Fibroblast of lung (primary cell): ENCODE measurements at regions not wholly inside any gene's neighbourhood (a gene's known extent, or its start where the extent isn't known, plus 50 kb on each side); places are given as distances from the start of the nearest gene placed in this dataset.

Source experiments
- DNase-seq, 2 donors: peaks; one replicate each; pipeline versions ENCODE4 v3.0.0 to v3.0.0-alpha.2; 2010; ENCODE audit warnings: low read depth in 2 of 2
- H2AFZ ChIP-seq: 2 replicates; pipeline ENCODE4 v1.5.1; 2012; ENCODE audit warnings: low read length, control low read depth, inconsistent platforms
- H3K27ac ChIP-seq: 2 replicates; pipeline ENCODE4 v1.5.1; 2011; ENCODE audit warnings: low read length, control low read depth; ENCODE audit not compliant: insufficient read depth
- H3K27me3 ChIP-seq: 2 replicates; pipeline ENCODE4 v1.5.1; 2011; ENCODE audit warnings: mild to moderate bottlenecking, low read length; ENCODE audit not compliant: control insufficient read depth, insufficient read depth
- H3K36me3 ChIP-seq: 2 replicates; pipeline ENCODE4 v1.5.1; 2011; ENCODE audit warnings: low read length; ENCODE audit not compliant: control insufficient read depth, insufficient read depth
- H3K4me1 ChIP-seq: 2 replicates; pipeline ENCODE4 v1.5.1; 2011; ENCODE audit warnings: low read length; ENCODE audit not compliant: control insufficient read depth, insufficient read depth; ENCODE audit errors: extremely low read depth
- H3K4me2 ChIP-seq: 2 replicates; pipeline ENCODE4 v1.5.1; 2011; ENCODE audit warnings: low read length, control low read depth; ENCODE audit not compliant: insufficient read depth; ENCODE audit errors: extremely low read depth
- H3K4me3 ChIP-seq, 4 experiments: fragments of 200-600 bp in 1 of 4; sonication (generic) in 1 of 4; replicated peaks in 1 of 4; 2 replicates each; pipeline ENCODE4 v1.5.1; 2011 to 2016; ENCODE audit warnings: low read length in 4 of 4, low read depth in 3 of 4, mild to moderate bottlenecking in 3 of 4, control low read depth in 2 of 4, inconsistent platforms in 1 of 4, mixed read lengths in 1 of 4; ENCODE audit not compliant: insufficient read depth in 1 of 4; ENCODE audit errors: control extremely low read depth in 1 of 4
- H3K79me2 ChIP-seq: 2 replicates; pipeline ENCODE4 v1.5.1; 2012; ENCODE audit warnings: mild to moderate bottlenecking, low read length, inconsistent platforms; ENCODE audit not compliant: control insufficient read depth, insufficient read depth
- H3K9ac ChIP-seq: 2 replicates; pipeline ENCODE4 v1.5.1; 2011; ENCODE audit warnings: mild to moderate bottlenecking, low read length, control low read depth; ENCODE audit not compliant: insufficient read depth
- H3K9me3 ChIP-seq: 2 replicates; pipeline ENCODE4 v1.5.1; 2012; ENCODE audit warnings: low read depth, low read length; ENCODE audit not compliant: control insufficient read depth, insufficient read depth
- H4K20me1 ChIP-seq: 2 replicates; pipeline ENCODE4 v1.5.1; 2011; ENCODE audit warnings: low read length; ENCODE audit not compliant: control insufficient read depth, insufficient read depth; ENCODE audit errors: extremely low read depth
- EZH2 ChIP-seq: IDR thresholded peaks from 2 replicates; pipeline ENCODE4 v1.5.1; 2012; ENCODE audit warnings: low read length, control low read depth, mild to moderate bottlenecking; ENCODE audit errors: missing control alignments
- TF ChIP-seq, protein P1 (sequence below), 2 donors: IDR thresholded peaks in 1 of 2; conservative IDR thresholded peaks in 1 of 2; 1 replicate in 1 of 2; 2 replicates in 1 of 2; pipeline ENCODE4 v1.5.1; 2011 to 2012; ENCODE audit warnings: low read length in 2 of 2, control low read depth in 1 of 2, inconsistent platforms in 1 of 2, low read depth in 1 of 2, mild to moderate bottlenecking in 1 of 2

DNA sequence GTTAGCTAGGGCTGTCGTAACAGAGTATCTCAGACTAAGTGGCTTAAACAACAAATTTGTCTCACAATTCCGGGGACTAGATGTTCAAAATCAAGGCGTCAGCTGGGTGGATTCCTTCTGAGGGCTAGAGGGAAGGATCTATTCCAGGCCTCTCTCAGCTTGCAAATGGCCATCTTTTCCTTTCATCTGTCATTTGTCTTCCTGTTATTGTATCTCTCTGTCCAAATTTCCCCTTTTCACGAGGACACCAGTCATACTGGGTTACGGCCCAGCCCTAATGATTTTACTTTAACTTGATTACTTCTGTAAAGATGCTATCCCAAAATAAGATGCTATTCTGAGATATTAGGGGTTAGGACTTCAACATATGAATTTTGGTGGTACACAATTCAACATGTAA, 119.0 kb upstream of the CPSF6 start:
- Histone ChIP-seq H4K20me1 (no peaks in the 10 kb centered on the region), H3K79me2 (no peaks in the 10 kb centered on the region), H3K27me3 (peaks cover 2% of the 10 kb centered on the region), H3K4me1 (no peaks in the 10 kb centered on the region), H2AFZ (no peak overlapping the region), H3K9me3 (no peaks in the 10 kb centered on the region), H3K4me3 (no peak overlapping the region), H3K4me2 (no peak overlapping the region), H3K36me3 (no peaks in the 10 kb centered on the region), H3K9ac (no peak overlapping the region), H3K27ac (no peak overlapping the region)
- DNase-seq = no peak
- TF ChIP-seq EZH2 = no peak
- TF ChIP-seq, protein P1, sequence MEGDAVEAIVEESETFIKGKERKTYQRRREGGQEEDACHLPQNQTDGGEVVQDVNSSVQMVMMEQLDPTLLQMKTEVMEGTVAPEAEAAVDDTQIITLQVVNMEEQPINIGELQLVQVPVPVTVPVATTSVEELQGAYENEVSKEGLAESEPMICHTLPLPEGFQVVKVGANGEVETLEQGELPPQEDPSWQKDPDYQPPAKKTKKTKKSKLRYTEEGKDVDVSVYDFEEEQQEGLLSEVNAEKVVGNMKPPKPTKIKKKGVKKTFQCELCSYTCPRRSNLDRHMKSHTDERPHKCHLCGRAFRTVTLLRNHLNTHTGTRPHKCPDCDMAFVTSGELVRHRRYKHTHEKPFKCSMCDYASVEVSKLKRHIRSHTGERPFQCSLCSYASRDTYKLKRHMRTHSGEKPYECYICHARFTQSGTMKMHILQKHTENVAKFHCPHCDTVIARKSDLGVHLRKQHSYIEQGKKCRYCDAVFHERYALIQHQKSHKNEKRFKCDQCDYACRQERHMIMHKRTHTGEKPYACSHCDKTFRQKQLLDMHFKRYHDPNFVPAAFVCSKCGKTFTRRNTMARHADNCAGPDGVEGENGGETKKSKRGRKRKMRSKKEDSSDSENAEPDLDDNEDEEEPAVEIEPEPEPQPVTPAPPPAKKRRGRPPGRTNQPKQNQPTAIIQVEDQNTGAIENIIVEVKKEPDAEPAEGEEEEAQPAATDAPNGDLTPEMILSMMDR (conservative IDR thresholded peaks at IDR 0.05 in 1 of 2, IDR thresholded peaks at IDR 0.05 in 1 of 2; ENCODE audit: low read depth in 1 of 2, low read length in 2 of 2) = no peak

DNA sequence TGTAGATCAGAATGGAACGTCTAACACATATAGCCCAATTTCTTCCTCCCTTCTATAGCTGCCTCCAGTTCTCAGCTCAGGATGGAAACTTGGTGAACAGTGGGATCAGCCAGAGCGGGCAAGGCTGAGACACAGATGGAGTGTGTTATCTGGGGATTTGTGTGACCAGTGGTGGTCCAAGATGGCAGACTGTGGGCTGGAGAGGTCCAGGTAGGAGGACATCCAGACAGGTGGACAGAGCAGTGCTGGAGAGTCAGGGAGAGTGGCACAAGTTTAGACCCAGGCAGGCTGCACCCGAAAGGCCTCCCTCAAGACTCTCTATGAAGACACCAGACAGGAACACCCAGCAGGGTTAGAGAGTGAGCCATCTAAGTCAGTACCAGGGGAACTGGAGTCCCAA, 116.1 kb upstream of the CPSF6 start:
- no peaks in the 10 kb centered on the region for H3K9me3 ChIP-seq
- peaks cover 2% of the 10 kb centered on the region for H3K27me3 ChIP-seq
- H4K20me1 ChIP-seq = no peaks in the 10 kb centered on the region
- no peak overlapping the region for H3K9ac ChIP-seq
- no peak for TF ChIP-seq EZH2
- TF ChIP-seq, protein P1 (conservative IDR thresholded peaks at IDR 0.05 in 1 of 2, IDR thresholded peaks at IDR 0.05 in 1 of 2; ENCODE audit: low read depth in 1 of 2, low read length in 2 of 2) = no peak
- H3K4me1 ChIP-seq = no peaks in the 10 kb centered on the region
- no peak overlapping the region for H3K4me3 ChIP-seq
- no peak overlapping the region for H3K4me2 ChIP-seq
- no peak for DNase-seq
- no peak overlapping the region for H2AFZ ChIP-seq
- no peaks in the 10 kb centered on the region for H3K36me3 ChIP-seq
- no peak overlapping the region for H3K27ac ChIP-seq
- H3K79me2 ChIP-seq = no peaks in the 10 kb centered on the region

DNA sequence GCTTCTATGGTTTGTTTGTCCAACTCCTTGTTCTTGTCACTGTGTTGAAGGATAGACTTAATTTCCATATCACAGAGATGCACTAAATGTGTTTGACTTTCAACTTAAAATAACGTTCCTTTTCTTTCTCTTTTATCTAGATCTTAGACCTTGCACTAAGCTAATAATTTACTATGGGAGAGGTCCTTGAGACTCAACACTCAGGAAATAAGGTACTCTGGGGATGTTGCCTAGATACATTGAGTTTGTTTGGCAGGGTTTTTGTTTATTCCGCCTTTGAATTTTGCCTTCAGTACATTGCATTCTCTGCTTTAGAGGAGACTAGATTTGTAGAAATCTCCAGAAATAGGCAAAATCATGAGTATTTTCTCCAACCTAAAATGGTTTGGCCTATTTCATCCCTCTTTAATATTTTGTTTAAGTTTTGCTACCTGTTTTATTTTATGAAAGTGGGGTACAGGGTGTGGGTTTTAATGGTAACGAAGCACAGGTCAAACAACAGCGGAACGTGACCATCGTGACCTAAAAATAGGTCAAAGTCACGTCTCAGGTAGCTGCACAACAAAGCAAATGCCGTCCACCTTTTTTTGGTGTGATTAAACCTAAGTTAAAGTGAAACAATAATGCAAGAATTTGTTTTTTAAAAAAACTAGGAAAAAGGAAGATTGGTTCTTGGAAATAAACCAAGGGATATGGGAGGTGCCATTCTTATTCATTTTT, 115.3 kb upstream of the CPSF6 start:
- Histone ChIP-seq H4K20me1 (no peaks in the 10 kb centered on the region), H3K36me3 (no peaks in the 10 kb centered on the region), H3K27me3 (peaks cover 2% of the 10 kb centered on the region), H3K9ac (no peak overlapping the region), H2AFZ (no peak overlapping the region), H3K79me2 (no peaks in the 10 kb centered on the region), H3K4me2 (no peak overlapping the region), H3K4me1 (no peaks in the 10 kb centered on the region), H3K4me3 (no peak overlapping the region), H3K9me3 (no peaks in the 10 kb centered on the region), H3K27ac (no peak overlapping the region)
- DNase-seq = no peak
- TF ChIP-seq EZH2 = no peak
- TF ChIP-seq, protein P1 (conservative IDR thresholded peaks at IDR 0.05 in 1 of 2, IDR thresholded peaks at IDR 0.05 in 1 of 2; ENCODE audit: low read depth in 1 of 2, low read length in 2 of 2) = no peak
